T47D (cell line): ENCODE measurements at regions not wholly inside any gene's neighbourhood (a gene's known extent, or its start where the extent isn't known, plus 50 kb on each side); places are given as distances from the start of the nearest gene placed in this dataset.
A peak's percentile ranks its signal among the peaks of the same experiment; 100 is the strongest.

Source experiments
- DNase-seq, 2 experiments: peaks; one replicate each; pipeline versions ENCODE4 v3.0.0 to v3.0.0-alpha.2; 2011 to 2012; ENCODE audit warnings: low read depth in 1 of 2, low spot score in 1 of 2
- JUND ChIP-seq: IDR thresholded peaks from 2 replicates; pipeline ENCODE4 v1.6.1; 2012; ENCODE audit warnings: low read depth
- in situ Hi-C: cut with HindIII; loops from 2 replicates; pipeline ENCODE4 v1.10.0; 2016; ENCODE audit warnings: low sequenced_read_pairs, low pct_unique_long_range_greater_than_20kb

DNA sequence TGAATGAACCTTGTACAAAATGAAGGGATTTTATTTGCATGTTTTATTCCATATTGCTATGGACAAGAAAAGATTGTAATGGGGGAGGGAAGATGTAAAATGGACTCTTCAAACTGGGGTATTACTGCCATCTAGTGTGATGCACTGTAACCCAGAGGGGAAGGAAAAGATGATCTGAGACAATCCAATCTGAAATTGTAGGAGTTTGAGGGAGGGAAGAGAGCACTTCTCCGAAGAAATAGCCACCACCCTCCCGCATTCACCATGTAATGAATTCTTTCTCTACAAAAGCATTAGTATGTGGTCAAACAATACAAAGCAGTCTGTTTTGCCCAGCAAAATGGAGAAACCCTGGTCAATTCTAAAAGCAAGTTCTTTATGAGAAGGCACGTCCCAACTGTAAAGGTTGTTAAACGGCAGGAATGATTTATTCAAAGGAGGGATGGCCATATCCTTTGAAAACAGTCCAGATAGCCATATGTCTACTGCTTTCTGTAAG is 679.5 kb upstream of the NRSN1 start:
- DNase-seq = peak; percentile 2 to 49
- in situ Hi-C loops = no loop called here

DNA sequence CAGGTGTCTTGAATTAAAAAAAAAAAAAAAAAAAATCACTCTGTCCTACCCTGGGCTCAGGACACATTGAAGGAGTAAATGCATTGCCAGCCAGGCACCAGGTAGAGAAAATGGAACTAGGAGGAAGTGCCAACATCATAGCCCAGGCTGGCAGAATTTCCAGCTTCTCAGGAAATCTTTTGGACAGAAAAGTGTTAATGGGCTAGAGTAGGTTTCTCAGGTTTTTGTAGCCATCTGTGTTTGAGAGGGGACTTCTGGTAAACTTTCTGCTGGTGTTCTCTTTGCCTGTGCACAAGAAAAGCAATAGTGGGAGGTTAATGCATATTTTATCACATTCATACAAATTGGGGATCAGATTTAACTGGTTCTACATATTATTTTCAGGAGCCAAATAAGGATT is 678.3 kb upstream of the NRSN1 start:
- TF ChIP-seq JUND = no peak
- DNase-seq = no peak
- in situ Hi-C loops = no loop called here

More for the DNA sequence above, 679.5 kb upstream of the NRSN1 start:
- TF ChIP-seq JUND = no peak

DNA sequence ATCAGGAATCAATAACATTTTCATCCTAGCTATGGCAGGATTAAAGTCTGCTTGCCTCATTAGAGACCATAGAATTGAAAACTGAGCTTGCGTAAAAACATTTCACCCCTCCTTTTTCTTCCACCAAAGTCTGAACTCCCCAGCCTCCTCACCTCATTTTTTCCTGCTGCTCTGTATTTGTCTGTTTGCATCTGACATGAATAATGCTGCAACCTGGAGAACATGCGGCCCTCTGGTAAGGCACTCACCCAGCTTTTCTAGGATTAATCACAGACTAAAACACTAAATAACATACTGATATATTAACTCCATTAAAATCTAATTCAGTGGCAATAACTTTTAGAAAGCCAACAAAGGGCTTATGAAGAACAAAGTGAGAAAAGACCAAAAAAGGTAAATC is 677.7 kb upstream of the NRSN1 start:
- no peak for TF ChIP-seq JUND
- in situ Hi-C loops = no loop called here
- DNase-seq = no peak

- no peak for DNase-seq
- no peak for TF ChIP-seq JUND
- in situ Hi-C loops = no loop called here
Measured at GRCh38 chr6:23454080-23454976, 671.7 kb upstream of the NRSN1 start.

DNA sequence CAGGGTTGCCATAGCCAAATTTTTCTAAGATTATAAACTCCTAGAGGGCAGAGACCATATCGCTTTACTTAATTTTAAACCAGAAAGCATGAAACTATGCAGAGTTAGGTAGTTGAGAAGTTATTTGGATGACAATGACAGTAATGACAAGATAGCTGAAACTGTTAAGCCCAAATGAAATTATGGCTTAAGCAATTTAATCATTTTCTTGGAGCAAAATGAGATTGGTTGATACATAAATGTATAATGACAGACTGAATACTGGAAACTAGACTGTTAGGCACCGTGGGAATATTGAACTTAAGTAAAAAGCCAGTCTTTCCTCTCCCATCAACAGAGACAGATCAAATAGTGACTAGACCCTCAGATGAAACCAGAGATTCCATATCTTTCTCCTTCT is 670.3 kb upstream of the NRSN1 start:
- TF ChIP-seq JUND = no peak
- in situ Hi-C loops = no loop called here
- DNase-seq = no peak

DNA sequence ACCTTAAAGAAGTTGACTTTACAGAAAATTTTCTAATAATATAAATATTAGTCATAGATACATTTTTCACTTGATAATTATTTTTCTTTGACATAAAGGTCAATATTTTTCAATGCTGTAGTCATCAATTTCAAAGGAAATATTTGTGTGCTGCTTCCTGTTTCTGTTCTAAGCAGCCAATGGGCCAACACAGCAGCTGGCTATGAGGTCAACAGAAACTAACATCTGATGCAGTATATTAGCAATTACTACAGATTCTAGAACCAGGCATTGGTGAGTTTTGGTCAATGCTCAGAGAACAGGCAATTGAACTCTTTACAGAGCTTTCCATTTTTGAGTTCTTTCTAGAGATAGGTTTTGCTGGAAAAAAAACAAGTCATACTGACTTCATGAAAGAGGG is 669.6 kb upstream of the NRSN1 start:
- no peak for DNase-seq
- TF ChIP-seq JUND = no peak
- in situ Hi-C loops = no loop called here

- no peak for TF ChIP-seq JUND
- in situ Hi-C loops = no loop called here
Measured at GRCh38 chr6:23457321-23457720, 668.7 kb upstream of the NRSN1 start.

DNA sequence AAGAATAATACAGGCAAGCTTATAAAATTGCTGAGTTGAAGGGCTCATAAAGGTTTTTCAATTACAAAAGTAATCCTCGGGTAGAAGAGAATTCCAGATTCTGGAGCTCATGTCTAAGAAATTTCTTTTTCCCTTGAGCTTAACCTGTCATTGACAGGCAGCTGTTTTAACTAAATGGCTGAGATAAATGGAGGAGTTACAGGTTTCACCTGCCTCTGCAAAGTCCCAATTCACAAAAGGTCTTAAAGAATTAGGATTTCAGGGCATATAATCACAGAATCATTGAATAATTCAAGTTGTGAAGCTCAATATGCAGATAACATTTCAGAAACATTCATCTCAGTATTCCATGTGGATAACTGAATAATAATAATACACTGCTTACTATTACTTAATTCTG is 660.1 kb upstream of the NRSN1 start:
- in situ Hi-C loops = no loop called here
- TF ChIP-seq JUND = no peak
- DNase-seq = no peak

More at GRCh38 chr6:23457321-23457720, 668.7 kb upstream of the NRSN1 start:
- DNase-seq = no peak

GRCh38 chr6:23477586-23477985 is 648.4 kb upstream of the NRSN1 start:
- DNase-seq = no peak
- in situ Hi-C loops = no loop called here
- TF ChIP-seq JUND = no peak

DNA sequence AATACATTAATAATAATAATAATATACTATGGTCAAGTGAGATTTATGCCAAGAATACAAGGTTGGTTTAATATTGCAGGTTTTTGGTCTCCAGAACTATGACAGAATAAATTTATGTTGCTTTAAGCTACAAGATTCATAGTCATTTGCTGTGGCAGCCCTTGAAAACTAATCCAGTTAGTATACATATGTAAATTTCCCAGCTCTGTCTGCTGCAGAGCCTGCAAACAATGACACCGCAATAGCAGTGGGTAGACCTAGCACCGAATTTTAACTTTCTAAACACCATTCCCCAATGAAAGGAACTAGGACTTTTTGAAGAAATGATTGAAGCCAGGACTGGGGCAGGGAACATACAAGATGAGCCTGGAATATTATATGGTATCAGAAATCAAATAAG is 647.7 kb upstream of the NRSN1 start:
- TF ChIP-seq JUND = no peak
- in situ Hi-C loops = no loop called here
- DNase-seq = no peak

- TF ChIP-seq JUND = no peak
- in situ Hi-C loops = no loop called here
- no peak for DNase-seq
Measured at GRCh38 chr6:23483896-23484295, 642.1 kb upstream of the NRSN1 start.

GRCh38 chr6:23494367-23494766 is 631.6 kb upstream of the NRSN1 start:
- TF ChIP-seq JUND = no peak
- in situ Hi-C loops = no loop called here
- no peak for DNase-seq

GRCh38 chr6:23498013-23498412 is 628.0 kb upstream of the NRSN1 start:
- in situ Hi-C loops = no loop called here
- no peak for TF ChIP-seq JUND
- DNase-seq = no peak

DNA sequence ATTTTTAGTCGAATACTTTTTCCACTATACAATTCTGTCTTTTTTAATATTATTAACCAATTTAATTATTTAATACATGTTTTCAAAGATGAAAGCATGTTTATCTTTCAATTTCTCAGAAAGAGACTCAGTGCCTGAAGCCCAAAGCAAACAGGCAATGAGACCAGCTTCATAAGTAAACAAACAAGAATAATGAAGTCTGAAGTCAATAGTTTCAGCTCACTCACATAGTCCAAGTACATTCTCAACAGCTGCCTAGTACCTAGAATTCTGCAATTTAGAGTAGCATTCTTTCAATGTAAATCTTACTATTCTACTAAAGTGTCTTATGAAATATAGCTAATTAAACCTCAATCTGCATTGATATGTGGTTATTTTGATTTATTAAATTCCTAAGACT is 626.5 kb upstream of the NRSN1 start:
- DNase-seq = no peak
- in situ Hi-C loops = no loop called here
- TF ChIP-seq JUND = no peak
